T-helper 1 cell treated with Interleukin-12 subunit alpha and Interleukin-12 subunit beta and Interleukin-4 antibody, amounts not matched to agents 30 ng/mL and 1 ng/mL, for 36 hours (primary cell): ENCODE measurements at regions not wholly inside any gene's neighbourhood (a gene's known extent, or its start where the extent isn't known, plus 50 kb on each side); places are given as distances from the start of the nearest gene placed in this dataset.
"Not testable (repeated sequence)": the region's sequence is repeated elsewhere in the genome, so short reads cannot be mapped to it uniquely, and the experiment has no call there.

Experiments
- intact Hi-C: fragments of 100-400 bp; cut with micrococcal nuclease; formaldehyde crosslinking; loops from one replicate; pipeline ENCODE4 v1.15.1; 2024

- intact Hi-C loops, result no loop called here
Measured at GRCh38 chr6:50899306-50899870, 80.7 kb downstream of the TFAP2B start.

GRCh38 chr6:50902260-50902659 lies 83.6 kb downstream of the TFAP2B start:
- intact Hi-C loops, result no loop called here

GRCh38 chr6:50905297-50905696 lies 86.6 kb downstream of the TFAP2B start:
- intact Hi-C loops, result no loop called here

GRCh38 chr6:50907565-50907964 lies 88.9 kb downstream of the TFAP2B start:
- intact Hi-C loops, result no loop called here

GRCh38 chr6:50913105-50913770 lies 94.6 kb downstream of the TFAP2B start:
- intact Hi-C loops, result no loop called here

GRCh38 chr6:50921378-50921777 lies 102.7 kb downstream of the TFAP2B start:
- intact Hi-C loops, result not testable (repeated sequence)

- intact Hi-C loops, result no loop called here
Measured at GRCh38 chr6:50921968-50922367, 103.3 kb downstream of the TFAP2B start.

GRCh38 chr6:50922579-50923525 lies 104.2 kb downstream of the TFAP2B start:
- intact Hi-C loops, result no loop called here

GRCh38 chr6:50924758-50925157 lies 106.1 kb downstream of the TFAP2B start:
- intact Hi-C loops, result no loop called here

GRCh38 chr6:50925548-50925947 lies 106.9 kb downstream of the TFAP2B start:
- intact Hi-C loops, result no loop called here

GRCh38 chr6:50925981-50926380 lies 107.3 kb downstream of the TFAP2B start:
- intact Hi-C loops, result no loop called here

GRCh38 chr6:50927800-50928199 lies 109.1 kb downstream of the TFAP2B start:
- intact Hi-C loops, result no loop called here

- intact Hi-C loops, result no loop called here
Measured at GRCh38 chr6:50929323-50929722, 110.7 kb downstream of the TFAP2B start.

GRCh38 chr6:50935442-50935841 lies 116.8 kb downstream of the TFAP2B start:
- intact Hi-C loops, result no loop called here

GRCh38 chr6:50936277-50936681 lies 117.6 kb downstream of the TFAP2B start:
- intact Hi-C loops, result no loop called here

GRCh38 chr6:50939931-50940330 lies 121.3 kb downstream of the TFAP2B start:
- intact Hi-C loops, result no loop called here

- intact Hi-C loops, result no loop called here
Measured at GRCh38 chr6:50945789-50946188, 127.1 kb downstream of the TFAP2B start.

- intact Hi-C loops, result no loop called here
Measured at GRCh38 chr6:50952092-50952907, 133.6 kb downstream of the TFAP2B start.

- intact Hi-C loops, result no loop called here
Measured at GRCh38 chr6:50956014-50956413, 137.3 kb downstream of the TFAP2B start.

- intact Hi-C loops, result no loop called here
Measured at GRCh38 chr6:50958148-50958697, 139.6 kb downstream of the TFAP2B start.

- intact Hi-C loops, result no loop called here
Measured at GRCh38 chr6:50959081-50959641, 140.5 kb downstream of the TFAP2B start.
